Kidney capillary endothelial cell (primary cell): ENCODE measurements at regions not wholly inside any gene's neighbourhood (a gene's known extent, or its start where the extent isn't known, plus 50 kb on each side); places are given as distances from the start of the nearest gene placed in this dataset.
"Not testable (repeated sequence)": the region's sequence is repeated elsewhere in the genome, so short reads cannot be mapped to it uniquely, and the experiment has no call there.

Source experiments
- DNase-seq: peaks from one replicate; pipeline ENCODE4 v3.0.0-alpha.2; 2018; ENCODE audit warnings: low spot score

DNA sequence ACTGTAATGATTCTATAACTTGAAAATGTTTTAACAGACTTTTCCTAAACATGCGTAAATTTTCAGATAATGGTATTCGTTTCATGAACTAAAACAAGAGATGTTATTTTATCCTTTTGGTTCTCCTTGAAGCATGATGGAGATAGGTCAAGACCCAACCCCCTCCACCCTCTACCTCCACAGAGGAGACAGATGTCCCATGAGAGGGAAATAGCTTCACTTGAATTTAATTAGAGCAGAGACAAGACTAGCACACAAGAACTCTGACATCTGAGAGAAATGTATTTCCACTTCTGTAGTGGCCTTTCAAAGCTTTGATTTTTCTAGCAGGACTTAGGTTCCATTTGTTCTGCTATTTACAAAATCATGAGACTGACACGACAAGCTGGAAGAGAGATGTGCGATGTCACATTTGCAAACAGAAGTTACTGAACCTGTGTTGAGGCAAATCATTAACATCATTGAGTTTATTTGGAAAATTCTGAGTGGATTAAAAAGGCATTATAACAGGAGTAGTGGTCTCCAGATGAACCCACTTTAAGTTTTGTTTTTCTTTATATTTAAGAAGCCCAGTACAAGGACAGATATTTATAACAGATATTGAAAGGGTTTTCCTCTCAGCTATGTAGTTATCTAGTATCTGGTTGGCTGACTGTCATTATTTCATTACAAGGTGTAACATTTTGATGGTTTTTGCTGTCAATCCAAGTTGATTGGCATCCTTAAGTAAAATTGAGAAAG, 276.2 kb downstream of the ASXL3 start:
- DNase-seq, result no peak

DNA sequence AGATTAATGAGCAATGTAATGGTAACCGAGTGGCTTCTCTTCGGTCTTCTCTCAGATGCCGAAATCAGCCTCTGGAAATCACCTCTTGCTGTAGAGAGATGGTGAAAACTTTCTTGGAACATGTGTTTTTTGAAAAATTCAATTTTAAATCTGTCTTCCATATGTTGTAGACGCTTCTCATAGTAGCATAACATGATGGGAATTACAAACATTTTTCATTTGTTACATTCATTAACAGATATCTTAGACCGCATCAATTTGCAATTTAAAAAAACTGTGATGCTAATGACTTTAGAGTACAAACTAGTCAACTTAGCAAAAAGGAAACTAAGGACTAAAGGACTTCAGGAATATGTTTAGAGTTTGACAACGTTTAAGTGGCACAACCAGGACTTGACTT, 275.2 kb downstream of the ASXL3 start:
- DNase-seq, result no peak

- DNase-seq, result no peak
Measured at GRCh38 chr18:33851546-33852078, 273.6 kb downstream of the ASXL3 start.

GRCh38 chr18:33849731-33850130, 271.7 kb downstream of the ASXL3 start:
- peak; percentile 4 for DNase-seq

DNA sequence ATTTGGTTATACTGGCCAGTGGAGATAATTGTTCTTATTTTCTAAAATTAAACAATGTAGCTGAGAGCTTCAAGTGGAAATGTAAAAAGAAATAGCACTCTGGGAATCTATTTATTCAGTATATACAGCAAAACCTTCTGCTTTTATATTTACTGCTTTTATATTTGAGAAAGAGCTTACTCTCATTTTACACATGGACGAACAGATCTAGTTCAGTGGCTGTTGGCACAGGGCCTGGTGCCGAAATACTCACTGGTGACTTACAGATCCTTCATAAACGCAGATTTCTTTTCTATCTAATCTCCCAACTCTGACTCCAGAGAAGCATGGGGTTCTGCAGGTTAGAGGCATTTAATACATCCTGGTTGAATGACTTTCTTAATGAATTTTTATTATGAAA, 266.2 kb downstream of the ASXL3 start:
- DNase-seq, result no peak

DNA sequence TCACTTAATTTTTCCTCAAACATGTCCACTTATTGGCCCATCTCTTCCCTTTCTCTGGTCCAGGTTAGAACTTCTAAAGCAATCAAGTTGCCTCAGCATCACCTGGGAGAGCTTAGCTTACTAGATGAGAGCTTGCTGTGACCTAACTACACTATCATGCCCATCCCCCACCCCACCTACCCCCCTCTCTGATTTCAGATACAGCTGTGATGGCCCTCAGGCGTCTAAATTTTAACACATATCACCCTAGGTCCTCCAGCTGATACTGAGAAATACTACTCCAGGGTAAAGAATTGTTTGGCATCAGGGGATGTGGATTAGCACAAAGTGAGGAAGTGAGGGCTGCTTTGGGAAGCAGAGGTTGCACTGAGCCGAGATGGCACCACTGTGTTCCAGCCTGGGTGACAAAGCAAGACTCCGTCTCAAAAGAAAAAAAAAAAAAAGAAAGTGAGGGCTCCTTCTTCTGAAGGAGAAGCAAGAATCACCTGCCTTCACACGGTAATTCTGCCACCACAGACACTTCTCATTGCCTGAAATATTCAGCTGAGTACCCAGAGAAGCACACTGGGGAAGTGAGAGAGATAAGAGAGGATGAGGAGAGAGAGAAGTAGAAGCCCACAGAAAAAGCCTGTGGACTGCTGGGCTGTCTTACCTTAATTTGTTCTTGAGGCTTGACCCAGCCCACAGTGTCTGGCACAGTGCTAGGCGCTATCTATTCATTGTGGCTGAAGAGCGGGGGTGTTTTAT, 263.4 kb downstream of the ASXL3 start:
- no peak for DNase-seq

- no peak for DNase-seq
Measured at GRCh38 chr18:33840212-33840593, 262.2 kb downstream of the ASXL3 start.

- peak; percentile 28 for DNase-seq
Measured at GRCh38 chr18:33839452-33840211, 261.6 kb downstream of the ASXL3 start.

- DNase-seq, result no peak
Measured at GRCh38 chr18:33838054-33838453, 260.0 kb downstream of the ASXL3 start.

DNA sequence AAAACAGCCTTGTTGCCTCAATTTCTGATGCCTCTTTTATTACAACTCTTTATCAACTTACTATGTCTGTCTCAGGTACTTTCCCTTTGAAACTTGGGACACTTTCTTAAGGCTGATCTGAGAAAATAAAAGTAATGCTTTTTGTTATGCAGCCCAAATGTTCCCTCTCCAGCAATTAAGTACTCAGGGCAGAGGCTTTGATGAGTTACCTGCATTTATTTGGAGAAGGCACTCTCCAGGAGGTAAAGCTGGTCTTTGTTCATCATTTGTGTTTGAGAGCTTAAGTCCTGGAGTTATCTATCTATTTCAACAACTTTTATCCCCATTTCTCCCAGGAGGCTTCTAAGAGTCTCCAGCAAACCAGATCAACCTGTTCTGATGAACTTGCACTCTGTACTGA, 259.2 kb downstream of the ASXL3 start:
- no peak for DNase-seq

- DNase-seq, result no peak
Measured at GRCh38 chr18:33836564-33836963, 258.5 kb downstream of the ASXL3 start.

DNA sequence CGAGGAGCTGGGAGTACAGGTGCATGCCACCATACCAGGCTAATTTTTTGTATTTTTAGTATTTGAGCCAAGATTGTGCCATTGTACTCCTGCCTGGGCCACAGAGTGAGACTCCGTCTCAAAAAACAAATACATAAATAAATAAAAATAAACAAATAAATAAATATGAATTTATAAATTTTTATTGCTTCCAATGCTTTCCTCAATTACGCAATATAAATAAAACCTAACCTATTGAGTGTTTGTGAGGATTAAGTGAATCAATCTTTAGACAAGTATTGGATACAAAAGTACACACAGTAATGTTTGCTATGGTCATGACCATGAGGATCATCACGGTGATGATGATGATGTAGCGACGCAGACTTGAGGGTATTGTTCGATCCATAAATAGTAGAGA, 257.4 kb downstream of the ASXL3 start:
- no peak for DNase-seq

DNA sequence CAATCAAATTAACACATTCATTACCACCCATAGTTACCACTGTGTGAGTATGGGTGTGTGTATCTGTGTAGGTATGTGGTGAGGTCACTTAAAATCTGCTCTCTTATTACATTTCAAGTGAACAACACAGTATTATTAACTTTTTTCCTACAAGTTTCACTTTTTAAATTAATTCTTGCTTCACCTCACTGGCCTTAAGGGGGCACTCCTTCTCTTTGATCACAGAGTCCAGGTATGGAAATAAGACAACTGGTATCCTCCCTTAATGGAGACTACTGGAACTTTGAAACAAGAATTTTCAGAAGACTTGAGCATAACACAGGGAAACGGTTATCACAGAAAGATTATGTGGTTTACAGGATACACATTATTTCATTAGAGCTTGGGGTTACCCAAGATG, 255.8 kb downstream of the ASXL3 start:
- no peak for DNase-seq

DNA sequence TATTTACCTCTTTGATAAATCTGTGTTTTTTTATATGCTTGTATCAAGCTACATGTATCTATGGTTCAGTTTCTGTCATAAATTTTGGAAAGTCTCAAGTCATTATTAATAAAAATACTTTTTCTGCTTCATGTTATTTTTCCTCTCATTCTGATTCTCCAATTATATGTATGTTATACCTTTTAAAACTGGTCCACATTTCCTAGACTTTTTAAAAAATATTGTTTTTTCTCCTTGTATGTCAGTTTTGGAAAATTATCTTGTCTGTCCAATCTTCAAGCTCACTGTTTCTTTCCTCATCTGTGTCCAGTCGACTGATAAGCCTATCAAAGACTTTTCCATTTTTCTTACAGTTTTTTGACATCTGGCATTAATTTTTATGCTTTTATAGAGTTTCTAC, 253.4 kb downstream of the ASXL3 start:
- no peak for DNase-seq

- no peak for DNase-seq
Measured at GRCh38 chr18:33830213-33830612, 252.2 kb downstream of the ASXL3 start.

- DNase-seq, result no peak
Measured at GRCh38 chr18:33828949-33829348, 250.9 kb downstream of the ASXL3 start.

- no peak for DNase-seq
Measured at GRCh38 chr18:33826151-33826550, 248.1 kb downstream of the ASXL3 start.

DNA sequence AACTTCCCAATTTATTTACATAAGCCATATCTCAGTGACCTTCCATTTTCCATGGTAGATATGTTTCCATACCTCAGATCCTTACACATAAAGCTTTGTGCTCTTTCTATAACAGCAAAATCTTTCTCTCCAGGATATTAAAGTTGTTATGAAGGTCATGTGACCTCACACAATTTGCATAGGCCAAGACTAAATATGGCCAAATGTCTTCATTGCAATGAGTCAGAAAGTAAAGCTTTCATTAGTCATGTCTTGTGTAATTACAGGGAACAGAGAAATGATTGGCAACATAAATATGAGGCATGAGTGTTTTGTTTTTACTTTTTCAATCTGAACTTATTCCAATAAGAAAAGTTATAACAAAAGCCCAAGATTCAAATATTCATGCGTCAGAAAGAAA, 243.5 kb downstream of the ASXL3 start:
- no peak for DNase-seq

GRCh38 chr18:33820517-33821371, 242.7 kb downstream of the ASXL3 start:
- DNase-seq, result no peak

GRCh38 chr18:33819692-33820343, 241.8 kb downstream of the ASXL3 start:
- DNase-seq, result not testable (repeated sequence)

- no peak for DNase-seq
Measured at GRCh38 chr18:33818145-33818544, 240.1 kb downstream of the ASXL3 start.
